HepG2 (cell line): ENCODE measurements at regions not wholly inside any gene's neighbourhood (a gene's known extent, or its start where the extent isn't known, plus 50 kb on each side); places are given as distances from the start of the nearest gene placed in this dataset.
"Not testable (repeated sequence)": the region's sequence is repeated elsewhere in the genome, so short reads cannot be mapped to it uniquely, and the experiment has no call there.

Experiments used
- ATAC-seq: fragments of 200-7000 bp; cut with Tn5 transposase; 3 replicates; pipeline ENCODE4 v1.9.1; 2020; ENCODE audit warnings: mild to moderate bottlenecking, moderate library complexity
- BruUV-seq: library from RNA; stranded (reverse); fragments of 400-500 nt; replicated peaks from 2 replicates; lab custom pipeline; 2021; lab: Mats Ljungman, UMichigan
- CTCF ChIA-PET: fragments of 300-600 bp; formaldehyde crosslinking; extraction: SDS; loops from one replicate; lab custom pipeline; 2021; ENCODE audit warnings: low total read pairs, inconsistent platforms, low intra/inter-chr PET ratio; lab: Yijun Ruan, JAX
- POLR2A ChIA-PET: fragments of 350-600 bp; sonication (Branson Sonifier 250); formaldehyde crosslinking; loops from one replicate; lab custom pipeline; 2020; ENCODE audit warnings: antibody characterized with exemption, inconsistent platforms; lab: Yijun Ruan, JAX
- DNase-seq: peaks from one replicate; pipeline ENCODE4 v3.0.0-alpha.2; 2015; ENCODE audit warnings: low spot score
- FAIRE-seq: peaks from 3 replicates; lab custom pipeline; 2011; peaks lifted over from hg19 to GRCh38; lab: Jason Lieb, UNC
- H2AFZ ChIP-seq: one replicate; pipeline ENCODE4 v1.6.1; 2011; ENCODE audit warnings: low read length, inconsistent platforms
- H3K27ac ChIP-seq: fragments of 300-600 bp; 3 replicates; pipeline ENCODE4 v1.8.0; 2011; ENCODE audit warnings: mixed run types, mild to moderate bottlenecking, mixed read lengths, low read length, inconsistent platforms; ENCODE audit not compliant: insufficient read depth; ENCODE audit errors: extremely low read length
- H3K27me3 ChIP-seq, 2 experiments: fragments of 200-600 bp in 1 of 2; 2 replicates in 1 of 2; 3 replicates in 1 of 2; pipeline versions ENCODE4 v1.6.0 to v1.8.0; 2011; ENCODE audit warnings: low read length in 2 of 2, mild to moderate bottlenecking in 2 of 2, moderate library complexity in 2 of 2, inconsistent platforms in 1 of 2; ENCODE audit not compliant: insufficient read depth in 2 of 2, control insufficient read depth in 1 of 2
- H3K36me3 ChIP-seq, 2 experiments: fragments of 200-600 bp in 1 of 2; replicated peaks in 1 of 2; 2 replicates in 1 of 2; 3 replicates in 1 of 2; pipeline versions ENCODE4 v1.5.1 to v1.8.0; 2011; ENCODE audit warnings: low read length in 2 of 2, inconsistent platforms in 1 of 2; ENCODE audit not compliant: insufficient read depth in 2 of 2, control insufficient read depth in 1 of 2
- H3K4me1 ChIP-seq: 2 replicates; pipeline ENCODE4 v1.5.1; 2012; ENCODE audit warnings: low read length, inconsistent platforms; ENCODE audit not compliant: insufficient read depth
- H3K4me2 ChIP-seq: 2 replicates; pipeline ENCODE4 v1.6.0; 2011; ENCODE audit warnings: low read depth, low read length, inconsistent platforms
- H3K4me3 ChIP-seq, 3 experiments: fragments of 200-600 bp in 1 of 3; sonication (generic), shearing (Covaris generic) in 1 of 3; replicated peaks in 1 of 3; 2 replicates each; pipeline ENCODE4 v1.5.1; 2011 to 2016; ENCODE audit warnings: low read length in 3 of 3, inconsistent platforms in 2 of 3, low read depth in 2 of 3, mild to moderate bottlenecking in 2 of 3, control low read depth in 1 of 3, mixed read lengths in 1 of 3; ENCODE audit not compliant: insufficient read depth in 1 of 3
- H3K79me2 ChIP-seq: one replicate; pipeline ENCODE4 v1.6.1; 2011; ENCODE audit warnings: low read length, inconsistent platforms; ENCODE audit not compliant: insufficient read depth
- H3K9ac ChIP-seq: 2 replicates; pipeline ENCODE4 v1.6.0; 2011; ENCODE audit warnings: mild to moderate bottlenecking, low read depth, low read length, inconsistent platforms; ENCODE audit not compliant: insufficient read depth
- H3K9me3 ChIP-seq: 2 replicates; pipeline ENCODE4 v1.5.1; 2012; ENCODE audit warnings: mild to moderate bottlenecking, low read length
- H4K20me1 ChIP-seq: 2 replicates; pipeline ENCODE4 v1.6.0; 2011; ENCODE audit warnings: inconsistent platforms, mild to moderate bottlenecking, low read length, moderate library complexity; ENCODE audit not compliant: insufficient read depth
- DNMT1 ChIP-seq: sonication (generic); formaldehyde crosslinking; IDR thresholded peaks from 2 replicates; pipeline ENCODE4 v1.5.1; 2020; ENCODE audit warnings: mild to moderate bottlenecking, missing genetic modification reagents
- MED8 ChIP-seq: sonication (generic); formaldehyde crosslinking; IDR thresholded peaks from 2 replicates; pipeline ENCODE4 v1.8.1; 2023; ENCODE audit warnings: mild to moderate bottlenecking, missing genetic modification reagents; ENCODE audit not compliant: insufficient replicate concordance
- MTA1 ChIP-seq: sonication (generic); formaldehyde crosslinking; IDR thresholded peaks from 2 replicates; pipeline ENCODE4 v1.4.0; 2020; ENCODE audit warnings: missing genetic modification reagents, mild to moderate bottlenecking, borderline replicate concordance
- NFYB ChIP-seq: sonication (generic); formaldehyde crosslinking; IDR thresholded peaks from 2 replicates; pipeline ENCODE4 v1.4.0; 2020; ENCODE audit warnings: missing genetic modification reagents
- PPARG ChIP-seq: conservative IDR thresholded peaks from 2 replicates; pipeline ENCODE4 v1.6.1; 2016; ENCODE audit warnings: missing biosample characterization, missing genetic modification reagents
- SOX5 ChIP-seq: IDR thresholded peaks from 2 replicates; pipeline ENCODE4 v1.6.1; 2016; ENCODE audit warnings: borderline replicate concordance
- TBX3 ChIP-seq: fragments of 450-650 bp; IDR thresholded peaks from 2 replicates; pipeline ENCODE4 v1.6.1; 2017; ENCODE audit warnings: antibody characterized with exemption, mild to moderate bottlenecking, inconsistent platforms, borderline replicate concordance
- ZNF343 ChIP-seq: sonication (generic); formaldehyde crosslinking; IDR thresholded peaks from 2 replicates; pipeline ENCODE4 v1.4.0; 2020; ENCODE audit warnings: mild to moderate bottlenecking, missing genetic modification reagents
- ZNF766 ChIP-seq: sonication (generic); formaldehyde crosslinking; IDR thresholded peaks from 2 replicates; pipeline ENCODE4 v1.5.0; 2020; ENCODE audit warnings: missing genetic modification reagents, borderline replicate concordance
- WGBS: methylation state at CpG from one replicate; pipeline ENCODE4 v1.1.6; 2017; ENCODE audit warnings: low lambda C conversion rate; 5-methylcytosine and 5-hydroxymethylcytosine counted together
- in situ Hi-C: cut with HindIII; loops from 2 replicates; pipeline ENCODE4 v1.10.0; 2017; ENCODE audit warnings: low pct_unique_long_range_greater_than_20kb; ENCODE audit not compliant: extremely low pct_ligation_motif_present
- intact Hi-C: fragments of 100-400 bp; cut with micrococcal nuclease; formaldehyde crosslinking; loops from one replicate; pipeline ENCODE4 v1.10.0; 2022; ENCODE audit not compliant: unreplicated experiment

- ATAC-seq: no peak
- no peak overlapping the region for H3K9ac ChIP-seq
- H3K4me2 ChIP-seq: no peak overlapping the region
- no peak for TF ChIP-seq ZNF343 (CRISPR knock-in tag)
- TF ChIP-seq ZNF766 (CRISPR knock-in tag): no peak
- TF ChIP-seq SOX5 (CRISPR knock-in tag): no peak
- no peak for TF ChIP-seq MTA1
- TF ChIP-seq DNMT1: no peak
- TF ChIP-seq TBX3: no peak
- TF ChIP-seq MED8 (CRISPR knock-in tag): no peak
- H3K36me3 ChIP-seq: no peaks in the 10 kb centered on the region
- no peaks in the 10 kb centered on the region for H4K20me1 ChIP-seq
- peaks cover 0 to 18% of the 10 kb centered on the region in 2 experiments; a peak in 3 of 5 replicates for H3K27me3 ChIP-seq
- no peak for DNase-seq
- H3K4me3 ChIP-seq: no peak overlapping the region
- H3K79me2 ChIP-seq: no peaks in the 10 kb centered on the region
- H3K4me1 ChIP-seq: 0 out of 2 replicates have a peak, but pooled peaks cover 5% of the 10 kb centered on the region
- H3K27ac ChIP-seq: no peak overlapping the region
- ChIA-PET CTCF (no interaction called here), POLR2A (no interaction called here)
- H2AFZ ChIP-seq: no peak overlapping the region
- H3K9me3 ChIP-seq: no peaks in the 10 kb centered on the region
- WGBS: 0% methylated on average over 3 of the region's 5 CpGs
- in situ Hi-C loops: no loop called here
- BruUV-seq: no TSS peak
- intact Hi-C loops: no loop called here
- no peak for FAIRE-seq
Observed at GRCh38 chr1:10918531-10918930, 93.9 kb upstream of the TARDBP start.

DNA sequence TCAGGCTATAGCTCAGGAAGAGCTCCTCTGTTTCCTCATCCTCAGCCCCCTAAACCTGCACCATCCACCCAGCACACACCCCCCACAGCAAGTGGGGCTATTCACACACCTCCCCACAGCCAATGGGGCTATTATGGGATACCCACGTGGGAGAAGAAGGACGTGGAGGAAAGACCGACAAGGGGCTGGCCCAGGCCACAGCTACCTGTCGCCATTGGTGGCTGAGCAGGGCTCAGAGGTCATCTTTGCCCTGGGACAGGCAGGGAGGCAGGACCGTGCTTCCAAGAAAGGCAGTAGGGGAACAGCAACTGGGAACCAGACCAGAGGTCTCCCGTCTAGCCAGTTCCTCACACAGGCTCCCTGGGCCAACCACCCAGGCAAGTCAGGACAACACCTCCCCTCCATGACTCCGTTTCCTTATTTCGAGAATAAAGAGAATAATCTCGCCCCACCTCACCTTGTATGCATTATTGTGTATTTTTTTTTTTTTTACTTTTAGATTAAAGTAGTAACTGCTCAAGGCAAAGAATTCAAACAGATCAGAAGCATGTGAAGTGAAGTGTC, 92.3 kb upstream of the TARDBP start:
- no peak for TF ChIP-seq NFYB (CRISPR knock-in tag)
- no peak for TF ChIP-seq PPARG (CRISPR knock-in tag)
- TF ChIP-seq, all 625 proteins: peak for 0
- Histone ChIP-seq H3K27me3 (peaks cover 0 to 16% of the 10 kb centered on the region in 2 experiments; a peak in 3 of 5 replicates), H3K36me3 (no peaks in the 10 kb centered on the region), H2AFZ (no peak overlapping the region), H3K4me2 (no peak overlapping the region), H3K9ac (no peak overlapping the region), H3K4me1 (0 out of 2 replicates have a peak, but pooled peaks cover 5% of the 10 kb centered on the region), H3K9me3 (no peaks in the 10 kb centered on the region), H4K20me1 (no peaks in the 10 kb centered on the region), H3K79me2 (no peaks in the 10 kb centered on the region), H3K4me3 (no peak overlapping the region), H3K27ac (no peak overlapping the region)
- CTCF ChIA-PET: no interaction called here
- POLR2A ChIA-PET: no interaction called here
- intact Hi-C loops: no loop called here
- FAIRE-seq (no peak), DNase-seq (no peak), ATAC-seq (peak; percentile 58)
- no TSS peak for BruUV-seq
- in situ Hi-C loops: no loop called here
- 30% methylated on average over 9 of the region's 9 CpGs for WGBS

GRCh38 chr1:10922315-10923060, 90.0 kb upstream of the TARDBP start:
- H3K9me3 ChIP-seq, H3K36me3 ChIP-seq, H3K4me3 ChIP-seq, H4K20me1 ChIP-seq, H3K27me3 ChIP-seq, BruUV-seq, ATAC-seq, H3K4me2 ChIP-seq, H3K9ac ChIP-seq, H3K79me2 ChIP-seq, H3K4me1 ChIP-seq, DNase-seq, POLR2A ChIA-PET, FAIRE-seq, H3K27ac ChIP-seq, intact Hi-C loops, CTCF ChIA-PET, H2AFZ ChIP-seq, in situ Hi-C loops: not testable (repeated sequence)
- WGBS: 64% methylated on average over 8 of the region's 8 CpGs
